Iris pigment epithelial cell (primary cell): ENCODE measurements at regions not wholly inside any gene's neighbourhood (a gene's known extent, or its start where the extent isn't known, plus 50 kb on each side); places are given as distances from the start of the nearest gene placed in this dataset.
A peak's percentile ranks its signal among the peaks of the same experiment; 100 is the strongest.
"Not testable (repeated sequence)": the region's sequence is repeated elsewhere in the genome, so short reads cannot be mapped to it uniquely, and the experiment has no call there.

Source experiments
- DNase-seq: peaks from one replicate; pipeline ENCODE4 v3.0.0-alpha.2; 2011; ENCODE audit warnings: low read depth

DNA sequence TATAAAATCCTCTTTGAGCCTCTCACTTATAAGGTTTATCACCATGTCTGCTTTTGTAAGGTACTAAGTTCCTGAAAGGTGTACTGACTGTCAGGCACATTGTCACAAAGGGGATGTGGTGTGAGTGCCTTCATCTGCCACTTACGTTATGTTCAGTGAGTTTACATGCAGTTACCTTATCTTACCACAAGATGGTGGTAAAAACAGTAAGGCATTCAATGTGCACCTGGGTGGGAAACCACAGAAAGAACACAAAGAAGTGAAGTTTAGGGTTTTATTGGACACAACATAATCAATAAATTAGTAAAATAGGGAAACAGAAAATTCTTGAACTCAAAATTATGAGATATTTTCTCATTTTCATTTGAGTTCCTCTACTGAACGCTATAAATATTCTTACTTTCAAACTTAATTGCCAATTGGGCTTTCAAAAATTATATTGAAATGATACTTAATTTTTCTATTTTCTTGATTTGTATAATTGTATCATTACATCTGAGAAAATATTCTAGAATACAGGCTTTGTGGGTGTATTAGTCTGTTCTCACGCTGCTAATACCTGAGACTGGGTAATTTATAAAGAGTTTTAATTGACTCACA, 650.8 kb downstream of the PCDH7 start:
- DNase-seq = peak; percentile 25

DNA sequence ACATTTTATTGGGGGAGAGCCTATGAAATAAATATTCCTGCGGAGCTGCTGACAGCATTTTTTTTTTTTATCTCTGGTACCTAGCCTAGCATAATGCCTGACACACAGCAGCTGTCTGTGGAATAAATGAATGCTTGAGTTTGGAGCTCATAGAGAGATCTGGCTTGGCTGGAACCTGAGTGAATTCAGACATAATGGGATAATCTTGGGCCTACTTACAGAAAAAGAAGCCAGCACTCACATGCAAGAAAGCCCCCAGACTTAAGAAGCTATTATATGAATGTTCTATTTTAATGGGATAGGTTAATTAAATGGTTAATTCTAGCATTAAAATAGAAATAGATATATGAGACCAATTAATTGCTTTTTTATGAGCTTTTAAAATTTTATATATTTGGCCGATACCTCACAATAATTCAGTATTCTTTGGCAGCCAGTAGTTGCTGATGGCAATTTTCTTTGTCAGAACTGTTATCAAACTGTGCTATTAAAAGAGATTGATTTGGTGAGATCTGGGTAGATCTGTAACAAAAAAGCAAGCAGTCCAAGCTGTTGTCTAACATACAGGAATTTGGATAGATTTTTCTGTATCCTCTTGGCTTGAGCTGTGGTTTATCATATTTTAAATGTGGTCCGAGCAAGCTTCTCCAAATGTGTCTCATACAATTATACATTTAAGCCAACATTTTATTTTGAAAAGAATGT, 654.2 kb downstream of the PCDH7 start:
- DNase-seq = no peak

DNA sequence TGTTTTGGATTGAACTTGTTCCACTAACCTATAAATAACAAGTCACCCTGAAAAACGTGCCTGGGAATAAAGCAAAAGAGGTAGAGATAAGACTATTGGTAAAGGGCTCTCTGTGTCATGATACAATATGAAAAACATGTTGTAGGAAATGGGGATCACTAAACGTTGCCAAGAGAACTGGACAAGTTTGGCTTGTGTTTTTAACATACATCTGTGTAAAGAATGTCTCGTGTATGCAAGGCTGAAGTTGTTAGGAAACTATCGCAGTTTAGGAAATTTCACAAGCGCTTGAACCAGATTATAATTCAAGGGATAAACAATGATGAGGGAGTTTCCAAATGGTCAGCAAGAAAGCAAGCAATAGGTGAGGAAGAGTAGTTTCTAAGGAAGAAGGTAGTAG, 655.8 kb downstream of the PCDH7 start:
- DNase-seq = no peak

DNA sequence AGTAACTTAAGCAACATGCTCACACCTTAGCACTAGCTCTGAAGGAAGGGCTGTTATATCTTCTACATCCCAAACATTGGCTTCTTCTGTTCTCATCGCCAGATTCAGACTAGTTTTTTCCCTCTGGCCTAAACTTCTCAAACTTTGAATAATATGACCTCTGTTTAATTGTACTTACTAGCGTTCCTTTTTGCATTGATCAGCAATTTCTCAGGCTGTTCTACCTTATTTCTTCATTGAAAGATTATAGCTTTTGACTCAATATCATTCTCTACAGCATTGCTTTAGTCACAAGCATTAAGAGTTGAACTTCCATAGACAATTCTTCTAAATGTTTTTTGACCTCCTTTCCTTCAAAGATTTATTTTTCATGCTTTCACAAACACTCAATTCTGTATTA, 659.2 kb downstream of the PCDH7 start:
- DNase-seq = no peak

DNA sequence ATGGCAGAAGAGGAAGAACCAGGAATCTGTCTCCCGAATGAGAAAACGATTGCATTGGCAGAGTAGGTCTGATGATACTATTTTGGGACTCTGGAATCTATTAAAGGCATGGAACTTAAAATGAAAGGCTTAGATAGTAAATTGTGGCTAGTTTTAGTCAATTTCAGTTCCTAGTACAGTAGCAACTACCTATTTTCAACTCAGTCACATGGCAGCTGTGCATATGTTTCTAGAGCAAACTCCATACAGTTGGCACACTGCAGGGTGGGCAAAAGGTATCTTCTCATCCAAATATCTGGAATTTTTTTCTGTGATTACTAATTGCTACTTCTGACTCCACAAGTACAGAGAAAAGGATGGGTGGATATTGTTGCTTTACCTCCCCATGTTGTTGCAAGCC, 663.6 kb downstream of the PCDH7 start:
- DNase-seq = no peak

DNA sequence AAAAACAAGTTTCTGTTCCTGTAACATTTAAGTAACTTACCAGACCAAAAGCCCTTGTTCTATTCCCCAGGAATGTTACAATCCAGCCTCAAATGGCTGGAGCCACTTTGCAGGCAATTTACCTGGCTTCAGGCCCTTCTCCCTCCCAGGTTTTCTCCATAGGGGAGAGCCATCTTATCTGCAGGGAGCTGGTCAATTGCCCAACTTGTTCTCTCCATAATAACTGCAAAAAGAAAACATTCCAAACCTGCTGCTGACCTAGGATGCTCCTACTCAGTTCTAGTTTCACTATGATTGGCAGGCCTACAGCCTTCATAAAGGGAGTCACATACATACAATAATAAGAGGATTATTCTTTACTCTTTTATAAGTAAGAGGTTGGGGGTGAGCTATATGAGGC, 670.7 kb downstream of the PCDH7 start:
- no peak for DNase-seq

DNA sequence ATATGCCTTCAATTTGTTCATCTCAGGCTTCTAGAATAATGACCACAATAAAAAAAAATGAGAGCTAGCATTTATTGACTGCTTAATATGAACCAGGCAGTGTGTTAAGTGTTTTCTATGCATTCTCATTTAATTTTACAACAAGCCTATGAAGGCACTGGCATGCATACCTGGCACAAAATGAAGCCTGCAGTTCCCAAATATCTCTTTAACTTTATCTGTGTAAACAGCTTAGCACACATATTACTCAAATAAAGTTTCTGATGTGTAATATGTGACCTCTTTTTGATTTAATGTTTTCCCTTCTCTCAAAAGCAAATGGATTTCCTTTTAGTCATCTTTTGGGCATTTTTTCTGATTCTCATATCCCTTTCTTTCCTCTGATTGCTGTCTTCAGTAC, 671.8 kb downstream of the PCDH7 start:
- DNase-seq = no peak

DNA sequence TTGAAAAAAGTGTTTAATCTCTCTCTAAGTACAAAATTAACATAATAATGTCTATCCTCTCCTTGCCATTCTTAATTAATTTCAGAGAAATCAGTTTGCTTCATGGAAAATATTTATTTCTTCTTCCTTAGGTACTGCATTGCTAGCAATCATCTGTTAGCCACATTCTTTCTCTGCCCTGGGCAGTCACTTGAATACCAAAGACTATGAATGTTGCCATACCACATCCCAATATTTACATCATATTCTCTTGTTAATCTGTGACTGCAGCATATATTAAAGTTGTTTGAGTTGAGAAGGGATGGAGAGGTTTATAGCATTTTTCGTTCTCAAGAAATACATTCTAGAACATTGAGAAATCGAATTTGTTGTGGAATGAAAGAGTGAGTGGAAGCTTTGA, 672.8 kb downstream of the PCDH7 start:
- DNase-seq = peak; percentile 1

DNA sequence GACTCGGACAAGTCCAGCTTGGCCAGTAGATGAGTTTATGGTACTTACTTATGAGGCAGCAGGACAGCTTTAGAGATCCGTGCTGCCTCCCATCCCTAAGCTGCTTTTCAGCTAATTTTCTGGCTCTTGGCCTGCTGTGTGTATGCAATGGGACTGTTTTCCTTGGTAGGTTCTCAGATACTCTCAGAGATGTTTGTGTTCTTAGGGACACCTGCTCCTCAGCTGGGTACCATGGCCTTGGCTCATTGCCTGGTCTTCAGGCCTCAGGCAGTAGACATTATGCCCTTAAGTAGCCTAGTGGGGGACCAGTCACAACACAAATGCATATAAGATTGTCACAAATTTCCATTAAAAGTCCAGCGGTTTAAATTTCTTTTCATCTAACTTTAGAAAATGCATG, 688.0 kb downstream of the PCDH7 start:
- DNase-seq = peak; percentile 0

DNA sequence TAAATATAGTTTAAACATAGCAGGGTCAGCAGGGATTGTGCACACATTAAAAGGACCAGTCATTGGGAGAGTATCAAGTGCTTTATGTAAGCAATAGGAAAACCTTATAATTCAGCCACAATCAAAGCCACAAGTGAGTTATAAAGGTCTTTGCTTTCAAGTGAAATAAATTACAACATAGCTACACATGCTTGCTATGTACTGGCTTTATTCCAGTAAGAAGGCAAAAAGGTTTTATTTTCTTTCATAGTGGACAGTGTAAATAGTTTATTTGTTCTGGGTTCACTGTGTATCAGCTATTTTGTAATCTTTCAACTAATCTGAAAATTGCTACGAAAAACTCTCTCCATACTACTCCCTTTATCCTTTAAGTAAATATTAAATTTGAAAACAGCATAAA, 691.4 kb downstream of the PCDH7 start:
- peak; percentile 4 for DNase-seq

DNA sequence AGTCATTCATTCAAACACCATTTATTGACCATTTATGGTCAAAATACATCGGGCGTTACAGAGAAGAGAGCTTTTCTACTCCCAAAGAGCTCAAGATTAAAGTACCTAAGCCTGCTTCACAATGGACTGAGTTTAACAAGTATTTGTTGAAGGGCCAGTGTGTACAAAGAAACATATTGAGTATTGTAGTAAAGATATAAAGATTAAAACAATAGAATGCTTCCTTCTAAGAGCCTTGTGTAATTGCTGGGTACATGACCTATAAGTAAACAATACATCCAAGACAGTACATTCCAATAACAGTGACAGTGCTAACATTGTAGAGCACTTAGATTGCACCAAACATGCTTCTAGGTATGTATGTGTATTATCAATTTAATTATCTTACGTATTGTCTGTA, 695.5 kb downstream of the PCDH7 start:
- DNase-seq = no peak

DNA sequence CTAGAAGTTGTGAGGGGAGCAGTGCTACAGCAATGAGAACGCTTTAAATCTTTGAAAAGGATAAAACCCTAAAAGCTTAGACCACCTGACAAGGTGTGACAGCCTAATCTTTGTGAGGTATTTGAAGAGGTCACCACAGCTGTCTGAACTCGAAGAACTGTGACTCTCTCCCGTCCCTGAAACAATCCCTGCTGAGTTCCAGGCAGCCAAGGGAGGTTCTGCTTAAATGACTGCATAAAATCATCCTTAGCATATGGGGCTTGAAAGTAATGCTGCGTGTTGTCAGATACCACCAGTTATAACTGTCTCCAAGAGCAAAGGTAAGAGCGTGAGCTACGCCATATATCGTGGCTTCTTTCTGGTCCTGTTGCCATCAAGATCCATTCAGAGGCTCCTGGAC, 696.3 kb downstream of the PCDH7 start:
- no peak for DNase-seq

DNA sequence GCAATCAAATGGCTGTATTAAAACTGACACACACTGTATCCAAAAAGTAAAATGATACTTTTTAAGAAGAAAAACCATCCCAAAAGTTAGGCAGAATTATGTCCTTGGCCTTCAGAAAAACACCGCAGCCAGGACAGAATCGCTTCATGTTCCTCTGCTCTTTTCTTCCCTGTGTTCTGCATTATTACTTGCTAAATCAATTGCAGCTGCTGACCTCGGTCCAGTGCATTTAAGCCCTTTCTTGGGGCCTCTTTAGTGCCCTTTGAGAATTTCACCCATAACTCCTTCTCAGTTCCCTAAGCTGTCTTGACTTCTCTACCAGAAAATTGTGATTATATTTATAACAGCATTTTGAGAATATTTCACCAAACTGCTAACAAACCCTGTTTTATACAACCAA, 696.9 kb downstream of the PCDH7 start:
- no peak for DNase-seq

DNA sequence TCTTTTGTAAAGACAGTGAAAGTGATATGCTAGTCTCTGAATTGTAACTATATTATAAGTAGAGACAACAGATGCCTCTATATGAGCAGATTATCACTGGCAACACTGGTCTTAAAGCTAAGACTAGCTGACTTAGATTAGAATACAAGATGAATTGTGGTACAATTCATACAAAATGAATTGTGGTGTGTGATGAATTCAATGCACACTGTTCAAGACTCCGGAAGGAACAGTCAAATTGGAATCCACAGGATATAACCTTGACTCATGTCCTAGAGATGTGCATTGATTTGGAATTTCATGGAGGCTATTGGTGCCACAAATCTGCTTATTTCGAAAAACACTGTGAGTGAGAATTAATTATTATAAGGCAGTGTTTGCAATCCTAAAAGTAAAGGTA, 701.8 kb downstream of the PCDH7 start:
- peak; percentile 1 for DNase-seq

DNA sequence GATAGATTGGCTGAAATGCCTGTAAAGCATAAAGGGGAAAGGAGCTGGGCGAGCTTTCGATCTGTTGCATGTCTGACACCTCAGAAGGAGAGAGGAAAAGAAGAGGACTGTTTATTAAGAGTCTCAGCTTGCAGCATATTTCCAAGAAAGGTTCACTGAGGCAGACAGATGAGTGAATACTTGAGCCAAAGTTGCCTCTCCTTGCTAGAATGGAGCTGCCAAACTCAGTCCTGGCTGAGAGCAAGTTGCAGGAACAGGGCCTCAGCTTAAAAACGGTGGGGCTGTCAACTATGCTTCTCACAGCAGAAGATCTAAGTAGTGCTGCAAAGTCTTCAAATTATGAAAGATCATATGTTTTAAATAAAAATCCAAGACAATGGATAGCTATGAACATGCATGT, 707.5 kb downstream of the PCDH7 start:
- no peak for DNase-seq

DNA sequence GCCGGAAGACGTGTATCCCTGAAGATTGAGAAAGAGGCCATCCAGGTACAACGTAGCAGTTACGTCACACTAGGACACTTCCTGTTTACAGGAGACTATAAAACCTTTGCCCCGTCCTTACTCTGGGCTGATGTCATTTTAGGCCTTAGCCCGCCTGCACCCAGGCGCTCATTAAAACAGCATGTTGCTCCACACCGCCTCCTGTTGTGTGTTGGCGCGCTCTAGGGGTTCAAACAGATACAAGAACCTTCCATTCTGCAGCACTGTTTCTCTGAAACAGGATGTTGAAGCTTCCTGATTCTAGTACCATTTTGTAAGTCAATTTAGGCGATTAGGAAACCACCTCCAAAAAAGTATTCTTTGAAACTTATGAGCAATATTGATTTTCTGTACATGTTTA, 722.1 kb downstream of the PCDH7 start:
- DNase-seq = no peak

DNA sequence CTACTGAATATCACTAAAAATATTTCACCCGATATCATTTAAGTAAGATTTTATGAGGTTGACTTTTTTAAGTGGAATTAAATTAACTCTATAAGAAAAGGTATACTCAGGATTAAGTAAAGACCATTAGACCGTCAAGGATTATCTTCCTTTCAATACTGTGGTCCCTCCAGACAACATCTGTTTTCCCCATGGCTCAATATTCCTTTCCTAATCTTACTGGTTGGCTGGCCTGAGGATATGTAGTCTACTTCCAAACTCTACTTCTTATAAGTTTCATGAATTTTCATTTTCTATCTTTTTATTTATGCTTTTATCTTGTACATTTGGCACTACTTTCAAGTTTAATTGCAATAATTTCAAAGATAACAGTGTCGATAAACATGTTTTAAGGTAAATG, 725.4 kb downstream of the PCDH7 start:
- DNase-seq = no peak

DNA sequence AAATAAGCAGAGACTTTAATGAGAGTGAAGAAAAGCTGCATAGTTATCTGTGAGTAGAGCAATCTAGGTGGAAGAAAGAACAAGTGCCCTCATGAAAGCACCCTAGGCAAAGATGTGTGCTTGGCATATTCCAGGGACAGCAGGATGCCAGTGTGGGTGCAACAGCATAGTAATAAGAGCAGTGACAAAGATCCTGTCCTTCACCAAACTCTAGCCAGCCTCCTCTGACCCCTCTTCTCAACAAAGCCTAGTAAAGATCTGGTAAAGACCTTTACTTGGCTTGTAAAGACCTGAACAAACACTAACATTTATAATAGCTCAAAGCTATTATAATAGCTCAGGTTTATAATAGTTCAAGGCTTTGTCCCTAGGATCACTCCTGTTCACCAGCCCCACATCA, 735.4 kb downstream of the PCDH7 start:
- no peak for DNase-seq

DNA sequence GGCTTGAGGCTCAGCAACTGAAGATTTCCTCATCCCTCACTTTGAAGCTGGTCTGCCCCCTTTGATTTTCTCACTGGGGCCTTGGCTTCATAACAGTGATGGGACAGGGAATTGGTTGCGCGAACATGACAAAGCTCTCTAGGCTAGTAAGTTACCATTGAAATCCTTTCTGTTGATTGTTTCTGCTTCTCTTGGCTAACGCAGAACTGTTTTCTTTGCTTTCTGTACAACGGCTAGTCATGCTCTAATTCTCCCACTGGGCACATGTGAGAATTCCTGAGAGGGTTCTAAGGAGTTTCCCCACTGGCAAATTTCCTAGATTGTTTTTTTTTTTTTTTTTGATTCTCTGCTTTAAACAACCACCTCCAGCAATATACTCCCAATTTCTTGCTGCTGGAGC, 738.6 kb downstream of the PCDH7 start:
- peak; percentile 3 for DNase-seq

DNA sequence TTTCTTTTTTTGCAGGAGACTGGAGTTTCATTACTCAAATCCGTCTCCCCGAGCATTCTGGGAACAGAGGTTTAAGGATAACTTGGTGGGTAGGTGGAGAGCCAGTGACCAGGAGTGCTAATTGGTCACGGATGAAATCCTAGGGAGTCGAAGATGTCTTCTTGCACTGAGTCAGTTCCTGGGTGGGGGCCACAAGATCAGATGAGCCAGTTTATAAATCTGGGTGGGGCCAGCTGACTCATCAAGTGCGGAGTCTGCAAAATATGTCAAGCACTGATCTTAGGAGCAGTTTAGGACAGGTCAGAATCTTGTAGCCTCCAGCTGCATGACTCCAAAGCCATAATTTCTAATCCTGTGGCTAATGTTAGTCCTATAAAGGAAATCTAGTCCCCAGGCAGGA, 741.3 kb downstream of the PCDH7 start:
- peak; percentile 8 for DNase-seq

DNA sequence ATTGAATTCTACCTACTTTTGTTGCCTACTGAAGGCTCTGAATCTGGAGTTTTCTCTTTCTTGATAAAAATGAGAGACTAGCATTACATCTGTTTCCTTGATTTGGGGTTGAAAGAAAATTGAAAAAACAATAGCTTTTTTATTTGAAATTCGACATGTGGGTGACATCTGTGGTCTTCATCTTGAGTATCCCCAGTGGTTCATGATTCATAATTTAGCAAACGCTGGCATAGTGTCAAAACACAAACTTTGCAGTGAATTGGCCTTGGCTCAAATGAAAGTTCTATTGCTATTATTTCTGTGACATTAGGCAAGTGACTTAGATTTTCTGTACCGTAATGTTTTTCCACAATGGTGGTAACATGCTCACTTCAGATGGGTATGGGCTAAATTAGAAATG, 747.6 kb downstream of the PCDH7 start:
- DNase-seq = peak; percentile 11

DNA sequence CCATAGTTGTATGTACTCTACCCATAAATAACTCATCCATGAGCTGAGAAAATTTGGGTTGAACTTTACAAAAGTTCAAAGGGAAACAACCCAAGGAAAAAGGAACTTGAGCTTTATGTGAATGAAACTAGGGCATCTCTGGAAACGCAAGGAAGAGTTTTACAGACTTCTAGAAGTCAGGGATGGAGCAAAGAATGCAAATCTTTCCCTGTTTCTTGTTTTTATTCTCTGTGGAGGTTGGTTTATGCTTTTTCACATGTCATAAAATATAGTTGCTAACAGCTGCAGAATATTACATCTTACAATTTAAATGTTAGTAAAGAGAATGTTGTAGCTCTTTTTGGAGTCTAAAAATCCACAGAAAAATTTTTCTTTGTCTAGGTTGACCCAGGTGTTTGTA, 754.1 kb downstream of the PCDH7 start:
- DNase-seq = no peak

DNA sequence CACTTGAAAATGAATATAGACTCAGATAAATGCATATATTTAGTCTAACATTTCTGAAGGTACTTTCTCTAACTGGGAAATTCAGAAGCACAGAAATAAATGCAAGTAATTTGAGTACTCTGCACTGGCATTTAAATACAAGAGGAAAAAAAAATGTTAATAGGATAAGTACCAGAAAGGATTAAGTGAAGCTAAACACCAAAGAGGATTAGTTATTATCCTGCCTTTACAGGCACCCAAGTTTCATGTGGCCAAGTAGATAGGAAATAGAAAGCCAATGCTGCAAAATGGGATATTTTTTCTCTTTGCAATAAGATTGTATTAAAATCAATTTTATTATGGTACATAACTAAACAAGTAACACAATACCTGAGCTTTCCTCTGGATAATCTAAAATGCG, 762.5 kb downstream of the PCDH7 start:
- DNase-seq = no peak

DNA sequence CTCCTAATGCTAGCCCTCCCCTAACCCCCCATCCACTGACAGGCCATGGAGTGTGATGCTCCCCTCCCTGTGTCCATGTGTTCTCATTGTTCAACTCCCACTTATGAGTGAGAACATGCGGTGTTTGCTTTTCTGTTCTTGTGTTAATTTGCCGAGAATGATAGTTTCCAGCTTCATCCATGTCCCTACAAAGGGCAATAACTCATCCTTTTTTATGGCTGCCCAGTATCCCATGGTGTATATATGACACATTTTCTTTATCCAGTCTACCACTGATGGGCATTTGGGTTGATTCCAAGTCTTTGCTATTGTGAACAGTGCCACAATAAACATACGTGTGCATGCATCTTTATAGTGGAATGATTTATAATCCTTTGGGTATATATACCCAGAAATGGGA, 779.0 kb downstream of the PCDH7 start:
- DNase-seq = not testable (repeated sequence)
